Smooth muscle cell (in vitro differentiated cells): ENCODE measurements at regions not wholly inside any gene's neighbourhood (a gene's known extent, or its start where the extent isn't known, plus 50 kb on each side); places are given as distances from the start of the nearest gene placed in this dataset.

Experiments
- DNase-seq: peaks from one replicate; lab custom pipeline; 2025; ENCODE audit not compliant: unreplicated experiment; lab: John Stamatoyannopoulos, UW
- H2AFZ ChIP-seq: fragments of 200-600 bp; sonication (generic); 2 replicates; pipeline ENCODE4 v1.6.0; 2016; ENCODE audit warnings: antibody characterized with exemption, low read depth, mild to moderate bottlenecking
- H3F3A ChIP-seq: fragments of 200-600 bp; sonication (generic); 2 replicates; pipeline ENCODE4 v1.6.0; 2017; ENCODE audit warnings: antibody characterized with exemption, low read depth
- H3K27ac ChIP-seq: fragments of 200-600 bp; sonication (generic); 2 replicates; pipeline ENCODE4 v1.5.1; 2016; ENCODE audit warnings: low read depth, mild to moderate bottlenecking
- H3K27me3 ChIP-seq: fragments of 200-600 bp; sonication (generic); 2 replicates; pipeline ENCODE4 v1.6.1; 2016; ENCODE audit warnings: low read depth, mild to moderate bottlenecking
- H3K36me3 ChIP-seq: fragments of 200-600 bp; sonication (generic); 2 replicates; pipeline ENCODE4 v1.5.1; 2016; ENCODE audit warnings: low read depth
- H3K4me1 ChIP-seq: fragments of 200-600 bp; sonication (generic); 2 replicates; pipeline ENCODE4 v1.5.1; 2016; ENCODE audit warnings: low read depth
- H3K4me2 ChIP-seq: fragments of 200-600 bp; sonication (generic); 2 replicates; pipeline ENCODE4 v1.6.0; 2016; ENCODE audit warnings: mild to moderate bottlenecking
- H3K4me3 ChIP-seq: fragments of 200-600 bp; sonication (generic); 2 replicates; pipeline ENCODE4 v1.5.1; 2016; ENCODE audit warnings: mild to moderate bottlenecking
- H3K79me2 ChIP-seq: fragments of 200-600 bp; sonication (generic); 2 replicates; pipeline ENCODE4 v1.6.0; 2016; ENCODE audit warnings: low read depth, mild to moderate bottlenecking
- H3K9ac ChIP-seq: fragments of 200-600 bp; sonication (generic); 2 replicates; pipeline ENCODE4 v1.6.0; 2016; ENCODE audit warnings: low read depth
- H3K9me3 ChIP-seq: fragments of 200-600 bp; sonication (generic); replicated peaks from 2 replicates; pipeline ENCODE4 v1.5.1; 2016; ENCODE audit warnings: low read depth
- H4K20me1 ChIP-seq: fragments of 200-600 bp; sonication (generic); 2 replicates; pipeline ENCODE4 v1.6.0; 2016; ENCODE audit warnings: low read depth
- WGBS: methylation state at CpG from one replicate; pipeline ENCODE4 v1.1.7; 2016; ENCODE audit warnings: low lambda C conversion rate; 5-methylcytosine and 5-hydroxymethylcytosine counted together
- TF ChIP-seq, protein P1 (sequence below): fragments of 200-600 bp; sonication (generic); IDR thresholded peaks from 2 replicates; pipeline ENCODE4 v1.5.1; 2017; ENCODE audit warnings: borderline replicate concordance, mild to moderate bottlenecking, antibody characterized with exemption; ENCODE audit not compliant: insufficient read depth, poor library complexity, severe bottlenecking

GRCh38 chr3:137259089-137259488 lies 301.3 kb downstream of the IL20RB start:
- no peak overlapping the region for H3K4me3 ChIP-seq
- no peaks in the 10 kb centered on the region for H3K27me3 ChIP-seq
- WGBS = 39% methylated on average over 3 of the region's 3 CpGs
- no peaks in the 10 kb centered on the region for H3K4me1 ChIP-seq
- DNase-seq = no peak
- H3K36me3 ChIP-seq = no peaks in the 10 kb centered on the region
- TF ChIP-seq, protein P1, sequence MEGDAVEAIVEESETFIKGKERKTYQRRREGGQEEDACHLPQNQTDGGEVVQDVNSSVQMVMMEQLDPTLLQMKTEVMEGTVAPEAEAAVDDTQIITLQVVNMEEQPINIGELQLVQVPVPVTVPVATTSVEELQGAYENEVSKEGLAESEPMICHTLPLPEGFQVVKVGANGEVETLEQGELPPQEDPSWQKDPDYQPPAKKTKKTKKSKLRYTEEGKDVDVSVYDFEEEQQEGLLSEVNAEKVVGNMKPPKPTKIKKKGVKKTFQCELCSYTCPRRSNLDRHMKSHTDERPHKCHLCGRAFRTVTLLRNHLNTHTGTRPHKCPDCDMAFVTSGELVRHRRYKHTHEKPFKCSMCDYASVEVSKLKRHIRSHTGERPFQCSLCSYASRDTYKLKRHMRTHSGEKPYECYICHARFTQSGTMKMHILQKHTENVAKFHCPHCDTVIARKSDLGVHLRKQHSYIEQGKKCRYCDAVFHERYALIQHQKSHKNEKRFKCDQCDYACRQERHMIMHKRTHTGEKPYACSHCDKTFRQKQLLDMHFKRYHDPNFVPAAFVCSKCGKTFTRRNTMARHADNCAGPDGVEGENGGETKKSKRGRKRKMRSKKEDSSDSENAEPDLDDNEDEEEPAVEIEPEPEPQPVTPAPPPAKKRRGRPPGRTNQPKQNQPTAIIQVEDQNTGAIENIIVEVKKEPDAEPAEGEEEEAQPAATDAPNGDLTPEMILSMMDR = no peak
- H2AFZ ChIP-seq = no peak overlapping the region
- H3K4me2 ChIP-seq = no peak overlapping the region
- H3F3A ChIP-seq = no peaks in the 10 kb centered on the region
- no peak overlapping the region for H3K9ac ChIP-seq
- no peaks in the 10 kb centered on the region for H3K9me3 ChIP-seq
- H3K79me2 ChIP-seq = no peaks in the 10 kb centered on the region
- H3K27ac ChIP-seq = no peak overlapping the region
- H4K20me1 ChIP-seq = no peaks in the 10 kb centered on the region

DNA sequence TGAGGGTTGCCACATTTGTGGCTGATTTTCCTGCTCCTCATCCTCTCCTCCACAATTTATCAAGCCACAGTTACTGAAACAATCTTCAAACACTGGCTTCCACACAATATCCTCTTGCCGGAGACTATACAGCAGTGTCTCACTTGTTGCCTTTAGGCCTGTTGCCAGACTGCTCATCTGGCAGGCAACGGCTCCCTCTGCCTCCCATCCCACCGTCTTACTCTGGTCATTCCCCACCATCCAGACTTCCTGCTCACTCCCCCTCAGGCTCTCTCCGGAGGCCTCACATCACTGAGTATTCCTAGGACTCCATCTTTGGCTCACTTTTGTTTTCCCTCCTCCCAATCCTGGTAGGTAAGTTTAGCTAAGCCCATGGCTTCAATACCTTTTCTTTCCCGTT lies 301.9 kb downstream of the IL20RB start:
- Histone ChIP-seq H3K27me3 (no peaks in the 10 kb centered on the region), H3K9me3 (no peaks in the 10 kb centered on the region), H3K4me3 (no peak overlapping the region), H3K79me2 (no peaks in the 10 kb centered on the region), H3K4me2 (no peak overlapping the region), H3K4me1 (peaks cover 6% of the 10 kb centered on the region), H2AFZ (no peak overlapping the region), H3K36me3 (no peaks in the 10 kb centered on the region), H4K20me1 (no peaks in the 10 kb centered on the region), H3F3A (no peaks in the 10 kb centered on the region), H3K9ac (no peak overlapping the region), H3K27ac (no peak overlapping the region)
- 42% methylated on average over 5 of the region's 5 CpGs for WGBS
- TF ChIP-seq, protein P1 = no peak
- no peak for DNase-seq

GRCh38 chr3:137264071-137264820 lies 306.5 kb downstream of the IL20RB start:
- no peaks in the 10 kb centered on the region for H3F3A ChIP-seq
- TF ChIP-seq, protein P1 = no peak
- DNase-seq = no peak

GRCh38 chr3:137264843-137265330 lies 307.1 kb downstream of the IL20RB start:
- Histone ChIP-seq H3K27me3 (no peaks in the 10 kb centered on the region), H3K36me3 (no peaks in the 10 kb centered on the region), H3K9ac (no peak overlapping the region), H3K9me3 (no peaks in the 10 kb centered on the region), H3F3A (no peaks in the 10 kb centered on the region), H4K20me1 (no peaks in the 10 kb centered on the region), H2AFZ (no peak overlapping the region), H3K4me2 (no peak overlapping the region), H3K4me3 (no peak overlapping the region), H3K27ac (no peak overlapping the region), H3K79me2 (no peaks in the 10 kb centered on the region), H3K4me1 (peaks cover 14% of the 10 kb centered on the region)
- 99% methylated on average over 3 of the region's 3 CpGs for WGBS
- TF ChIP-seq, protein P1 = no peak
- DNase-seq = no peak

More at GRCh38 chr3:137264071-137264820, 306.5 kb downstream of the IL20RB start:
- Histone ChIP-seq H3K4me3 (no peak overlapping the region), H3K9ac (no peak overlapping the region), H3K4me1 (peaks cover 10% of the 10 kb centered on the region), H3K36me3 (no peaks in the 10 kb centered on the region), H2AFZ (no peak overlapping the region), H3K4me2 (no peak overlapping the region), H3K27ac (no peak overlapping the region), H3K79me2 (no peaks in the 10 kb centered on the region), H3K27me3 (no peaks in the 10 kb centered on the region), H3K9me3 (no peaks in the 10 kb centered on the region), H4K20me1 (no peaks in the 10 kb centered on the region)
- 71% methylated on average over 14 of the region's 14 CpGs for WGBS
